ENCODE measurements at regions not wholly inside any gene's neighbourhood (a gene's known extent, or its start where the extent isn't known, plus 50 kb on each side); places are given as distances from the start of the nearest gene placed in this dataset.
"Not testable (repeated sequence)": the region's sequence is repeated elsewhere in the genome, so short reads cannot be mapped to it uniquely, and the experiment has no call there.

DNA sequence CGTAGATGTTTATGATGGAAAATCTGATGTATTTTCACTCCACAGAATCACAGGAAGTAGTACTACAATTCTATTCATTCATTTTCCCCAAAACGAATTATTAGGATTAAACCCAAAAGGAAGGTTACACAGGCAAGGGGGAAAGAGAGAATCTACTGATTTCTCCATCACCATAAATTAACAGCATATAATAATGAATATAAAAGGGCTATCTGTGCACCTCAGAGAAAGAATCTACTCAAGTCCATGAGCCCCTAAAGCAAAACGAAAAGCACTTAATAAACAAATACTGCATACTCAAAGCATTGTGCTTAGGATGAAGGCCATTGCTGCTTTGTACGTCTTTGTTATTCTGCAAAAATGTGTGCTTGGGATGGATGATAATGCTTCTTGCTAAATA is 740.5 kb upstream of the SEMA6A start:
- Histone ChIP-seq H3K9me3 (replicated peaks; ENCODE audit: control insufficient read depth, insufficient read depth, low read length) (no peaks in the 10 kb centered on the region), H3K27ac (ENCODE audit: insufficient read depth, low read depth, low read length) (no peak overlapping the region), H3K79me2 (ENCODE audit: control insufficient read depth, insufficient read depth, low read length) (no peaks in the 10 kb centered on the region), H3K9me1 (replicated peaks; ENCODE audit: control insufficient read depth, extremely low read depth, insufficient read depth, low read length) (no peaks in the 10 kb centered on the region), H3K9ac (replicated peaks; ENCODE audit: extremely low read depth, insufficient read depth, low read length) (no peak overlapping the region), H3K4me1 (ENCODE audit: control insufficient read depth, extremely low read depth, insufficient read depth, low read length) (no peaks in the 10 kb centered on the region), H3K36me3 (ENCODE audit: control insufficient read depth in 2 of 2, extremely low read depth in 1 of 2, insufficient read depth in 2 of 2, low read length in 2 of 2) (no peaks in the 10 kb centered on the region), H4K20me1 (replicated peaks; ENCODE audit: control insufficient read depth, extremely low read depth, insufficient read depth, low read length) (no peaks in the 10 kb centered on the region), H3K4me3 (replicated peaks in 1 of 3; ENCODE audit: insufficient read depth in 1 of 3, low read depth in 1 of 3, low read length in 3 of 3) (no peak overlapping the region), H2AFZ (ENCODE audit: low read depth, low read length) (no peak overlapping the region), H3K4me2 (ENCODE audit: insufficient read depth, low read length) (no peak overlapping the region), H3K27me3 (ENCODE audit: control insufficient read depth in 2 of 2, insufficient read depth in 2 of 2, low read length in 2 of 2) (no peaks in the 10 kb centered on the region)
- intact Hi-C loops (cut with micrococcal nuclease): no loop called here
- dilution Hi-C loops (cut with MboI; ENCODE audit: extremely low pct_ligation_motif_present, low sequenced_read_pairs): no loop called here
- FAIRE-seq (no peak), DNase-seq (ENCODE audit: low read depth, low spot score) (no peak)
- no peak for TF ChIP-seq FOS (IDR thresholded peaks at IDR 0.05; ENCODE audit: borderline replicate concordance, insufficient read depth, low read length)
- BruUV-seq (replicated peaks): no TSS peak
- ChIA-PET POLR2A (no interaction called here), CTCF (no interaction called here)

DNA sequence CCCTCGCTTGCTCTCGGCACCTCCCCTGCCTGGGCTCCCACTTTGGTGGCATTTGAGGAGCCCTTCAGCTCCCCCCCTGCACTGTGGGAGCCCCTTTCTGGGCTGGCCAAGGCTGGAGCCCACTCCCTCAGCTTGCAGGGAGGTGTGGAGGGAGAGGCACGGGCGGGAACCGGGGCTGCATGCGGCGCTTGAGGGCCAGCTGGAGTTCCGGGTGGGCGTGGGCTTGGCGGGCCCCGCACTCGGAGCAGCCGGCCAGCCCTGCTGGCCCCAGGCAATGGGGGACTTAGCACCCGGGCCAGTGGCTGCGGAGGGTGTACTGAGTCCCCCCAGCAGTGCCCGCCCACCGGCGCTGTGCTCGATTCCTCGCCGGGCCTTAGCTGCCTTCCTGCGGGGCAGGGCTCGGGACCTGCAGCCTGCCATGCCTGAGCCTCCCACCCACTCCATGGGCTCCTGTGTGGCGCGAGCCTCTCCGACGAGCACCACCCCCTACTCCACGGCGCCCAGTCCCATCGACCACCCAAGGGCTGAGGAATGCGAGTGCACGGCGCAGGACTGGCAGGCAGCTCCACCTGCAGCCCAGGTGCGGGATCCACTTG is 730.0 kb upstream of the SEMA6A start:
- H3K9me1 ChIP-seq (replicated peaks; ENCODE audit: control insufficient read depth, extremely low read depth, insufficient read depth, low read length); H3K4me2 ChIP-seq (ENCODE audit: insufficient read depth, low read length); DNase-seq (ENCODE audit: low read depth, low spot score); H3K4me1 ChIP-seq (ENCODE audit: control insufficient read depth, extremely low read depth, insufficient read depth, low read length); dilution Hi-C loops (cut with MboI; ENCODE audit: extremely low pct_ligation_motif_present, low sequenced_read_pairs); H3K27me3 ChIP-seq (ENCODE audit: control insufficient read depth in 2 of 2, insufficient read depth in 2 of 2, low read length in 2 of 2); BruUV-seq (replicated peaks); H4K20me1 ChIP-seq (replicated peaks; ENCODE audit: control insufficient read depth, extremely low read depth, insufficient read depth, low read length); H3K79me2 ChIP-seq (ENCODE audit: control insufficient read depth, insufficient read depth, low read length); H3K27ac ChIP-seq (ENCODE audit: insufficient read depth, low read depth, low read length); CTCF ChIA-PET; POLR2A ChIA-PET; H3K4me3 ChIP-seq (replicated peaks in 1 of 3; ENCODE audit: insufficient read depth in 1 of 3, low read depth in 1 of 3, low read length in 3 of 3); H3K9me3 ChIP-seq (replicated peaks; ENCODE audit: control insufficient read depth, insufficient read depth, low read length); intact Hi-C loops (cut with micrococcal nuclease); FAIRE-seq; H3K9ac ChIP-seq (replicated peaks; ENCODE audit: extremely low read depth, insufficient read depth, low read length); H2AFZ ChIP-seq (ENCODE audit: low read depth, low read length); H3K36me3 ChIP-seq (ENCODE audit: control insufficient read depth in 2 of 2, extremely low read depth in 1 of 2, insufficient read depth in 2 of 2, low read length in 2 of 2): not testable (repeated sequence)
